Vagina (tissue), 2 donors: ENCODE measurements at regions not wholly inside any gene's neighbourhood (a gene's known extent, or its start where the extent isn't known, plus 50 kb on each side); places are given as distances from the start of the nearest gene placed in this dataset.

Source experiments
- DNase-seq, 2 donors: peaks; one replicate each; pipeline ENCODE4 v3.0.0-alpha.2; 2017; ENCODE audit errors: extremely low spot score in 2 of 2
- H3K27ac ChIP-seq: fragments of 200-600 bp; sonication (generic); one replicate; pipeline ENCODE4 v1.5.1; 2019
- H3K27me3 ChIP-seq: fragments of 200-600 bp; sonication (generic); one replicate; pipeline ENCODE4 v1.5.1; 2019
- H3K36me3 ChIP-seq, 2 donors: fragments of 200-600 bp; sonication (generic); one replicate each; pipeline ENCODE4 v1.5.1; 2017 to 2019
- H3K4me1 ChIP-seq: fragments of 200-600 bp; sonication (generic); one replicate; pipeline ENCODE4 v1.5.1; 2019
- H3K4me3 ChIP-seq, 2 donors: fragments of 200-600 bp; sonication (generic); 1 replicate in 1 of 2; 2 replicates in 1 of 2; pipeline ENCODE4 v1.5.1; 2016 to 2019
- H3K9me3 ChIP-seq: fragments of 200-600 bp; sonication (generic); one replicate; pipeline ENCODE4 v1.5.1; 2019
- CTCF ChIP-seq, 3 experiments: fragments of 450-650 bp in 2 of 3; fragments of 200-600 bp in 1 of 3; sonication (generic) in 1 of 3; IDR thresholded peaks; one replicate each; pipeline ENCODE4 v1.5.1; 2017 to 2019; ENCODE audit warnings: antibody characterized with exemption in 3 of 3, mild to moderate bottlenecking in 2 of 3, moderate library complexity in 2 of 3
- POLR2A ChIP-seq, 2 donors: fragments of 450-650 bp; IDR thresholded peaks; one replicate each; pipeline ENCODE4 v1.6.1; 2017; ENCODE audit warnings: antibody characterized with exemption in 2 of 2, mild to moderate bottlenecking in 2 of 2, moderate library complexity in 2 of 2
- POLR2AphosphoS5 ChIP-seq, 2 donors: sonication (generic); formaldehyde crosslinking; IDR thresholded peaks; one replicate each; pipeline ENCODE4 v1.9.0; 2017; ENCODE audit warnings: antibody characterized with exemption in 2 of 2, mild to moderate bottlenecking in 2 of 2, low read depth in 1 of 2; ENCODE audit not compliant: insufficient read depth in 1 of 2
- intact Hi-C: fragments of 100-400 bp; cut with DNase I; formaldehyde crosslinking; loops from one replicate; pipeline ENCODE4 v1.15.1; 2023

- no peak for TF ChIP-seq POLR2A (IDR thresholded peaks at IDR 0.05)
- no peak for TF ChIP-seq CTCF (IDR thresholded peaks at IDR 0.05)
- TF ChIP-seq POLR2AphosphoS5 (IDR thresholded peaks at IDR 0.05; ENCODE audit: insufficient read depth in 1 of 2, low read depth in 1 of 2) = no peak
- intact Hi-C loops = no loop called here
Measured at GRCh38 chr6:140747114-140747513, 1372.7 kb upstream of the CITED2 start.

GRCh38 chr6:140744659-140745320 is 1370.3 kb upstream of the CITED2 start:
- Histone ChIP-seq H3K27ac (no peak overlapping the region), H3K9me3 (no peaks in the 10 kb centered on the region), H3K4me1 (no peaks in the 10 kb centered on the region), H3K27me3 (no peaks in the 10 kb centered on the region), H3K36me3 (no peaks in the 10 kb centered on the region), H3K4me3 (no peak overlapping the region)
- intact Hi-C loops = no loop called here
- DNase-seq = no peak
- no peak for TF ChIP-seq POLR2A (IDR thresholded peaks at IDR 0.05)

More at GRCh38 chr6:140747114-140747513, 1372.7 kb upstream of the CITED2 start:
- Histone ChIP-seq H3K27ac (no peak overlapping the region), H3K4me1 (no peaks in the 10 kb centered on the region), H3K36me3 (no peaks in the 10 kb centered on the region), H3K27me3 (no peaks in the 10 kb centered on the region), H3K9me3 (no peaks in the 10 kb centered on the region), H3K4me3 (no peak overlapping the region)
- DNase-seq = no peak

GRCh38 chr6:140736231-140736630 is 1361.8 kb upstream of the CITED2 start:
- intact Hi-C loops = no loop called here
- Histone ChIP-seq H3K27ac (no peak overlapping the region), H3K9me3 (no peaks in the 10 kb centered on the region), H3K27me3 (no peaks in the 10 kb centered on the region), H3K4me3 (no peak overlapping the region), H3K4me1 (no peaks in the 10 kb centered on the region), H3K36me3 (no peaks in the 10 kb centered on the region)
- DNase-seq = no peak
- TF ChIP-seq CTCF (IDR thresholded peaks at IDR 0.05) (no peak), POLR2AphosphoS5 (IDR thresholded peaks at IDR 0.05; ENCODE audit: insufficient read depth in 1 of 2, low read depth in 1 of 2) (no peak), POLR2A (IDR thresholded peaks at IDR 0.05) (no peak)

- no peak for DNase-seq
- intact Hi-C loops = no loop called here
- TF ChIP-seq CTCF (IDR thresholded peaks at IDR 0.05) (no peak), POLR2A (IDR thresholded peaks at IDR 0.05) (no peak), POLR2AphosphoS5 (IDR thresholded peaks at IDR 0.05; ENCODE audit: insufficient read depth in 1 of 2, low read depth in 1 of 2) (no peak)
- no peaks in the 10 kb centered on the region for H3K9me3 ChIP-seq
- H3K4me3 ChIP-seq = no peak overlapping the region
- H3K36me3 ChIP-seq = no peaks in the 10 kb centered on the region
- no peak overlapping the region for H3K27ac ChIP-seq
- no peaks in the 10 kb centered on the region for H3K27me3 ChIP-seq
- no peaks in the 10 kb centered on the region for H3K4me1 ChIP-seq
Measured at GRCh38 chr6:140732991-140733390, 1358.5 kb upstream of the CITED2 start.

GRCh38 chr6:140732155-140732554 is 1357.7 kb upstream of the CITED2 start:
- no peaks in the 10 kb centered on the region for H3K36me3 ChIP-seq
- H3K4me3 ChIP-seq = no peak overlapping the region
- intact Hi-C loops = no loop called here
- no peak for DNase-seq
- no peaks in the 10 kb centered on the region for H3K27me3 ChIP-seq
- H3K4me1 ChIP-seq = no peaks in the 10 kb centered on the region
- H3K9me3 ChIP-seq = no peaks in the 10 kb centered on the region
- no peak overlapping the region for H3K27ac ChIP-seq
- no peak for TF ChIP-seq POLR2AphosphoS5 (IDR thresholded peaks at IDR 0.05; ENCODE audit: insufficient read depth in 1 of 2, low read depth in 1 of 2)
- TF ChIP-seq CTCF (IDR thresholded peaks at IDR 0.05) = no peak
- no peak for TF ChIP-seq POLR2A (IDR thresholded peaks at IDR 0.05)
